C4-2B (cell line): ENCODE measurements at regions not wholly inside any gene's neighbourhood (a gene's known extent, or its start where the extent isn't known, plus 50 kb on each side); places are given as distances from the start of the nearest gene placed in this dataset.

ENCODE experiments used
- CTCF ChIP-seq: fragments of 450-650 bp; conservative IDR thresholded peaks from 2 replicates; pipeline ENCODE4 v1.5.1; 2017; ENCODE audit warnings: mild to moderate bottlenecking
- ZFX ChIP-seq: fragments of 450-650 bp; IDR thresholded peaks from 2 replicates; pipeline ENCODE4 v1.6.1; 2017

DNA sequence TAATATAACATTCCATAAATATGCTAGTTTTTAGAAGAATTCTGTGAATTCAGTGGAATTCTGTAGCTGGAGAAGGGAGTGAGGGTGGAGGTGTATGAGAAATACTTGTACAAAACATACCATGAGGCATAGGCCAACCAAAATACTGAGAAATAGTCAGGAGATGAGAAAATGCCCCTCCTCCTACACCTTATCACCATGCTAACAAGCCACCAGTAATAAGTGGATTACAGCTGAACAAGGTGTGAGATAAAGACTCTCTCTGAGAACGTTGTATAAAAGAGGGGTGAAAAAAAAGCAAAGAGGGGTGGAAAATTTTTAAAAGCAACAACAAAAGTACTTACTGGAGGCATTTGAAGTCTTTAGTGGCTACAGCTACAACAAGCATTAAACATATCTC lies 90.4 kb upstream of the IGFBP3 start:
- TF ChIP-seq CTCF (no peak), ZFX (no peak)
